Activated CD4-positive, CD25-positive, alpha-beta regulatory T cell (primary cell): ENCODE measurements at regions not wholly inside any gene's neighbourhood (a gene's known extent, or its start where the extent isn't known, plus 50 kb on each side); places are given as distances from the start of the nearest gene placed in this dataset.

ENCODE experiments used
- DNase-seq, 4 experiments: peaks; one replicate each; lab custom pipeline; 2025; lab: John Stamatoyannopoulos, UW

DNA sequence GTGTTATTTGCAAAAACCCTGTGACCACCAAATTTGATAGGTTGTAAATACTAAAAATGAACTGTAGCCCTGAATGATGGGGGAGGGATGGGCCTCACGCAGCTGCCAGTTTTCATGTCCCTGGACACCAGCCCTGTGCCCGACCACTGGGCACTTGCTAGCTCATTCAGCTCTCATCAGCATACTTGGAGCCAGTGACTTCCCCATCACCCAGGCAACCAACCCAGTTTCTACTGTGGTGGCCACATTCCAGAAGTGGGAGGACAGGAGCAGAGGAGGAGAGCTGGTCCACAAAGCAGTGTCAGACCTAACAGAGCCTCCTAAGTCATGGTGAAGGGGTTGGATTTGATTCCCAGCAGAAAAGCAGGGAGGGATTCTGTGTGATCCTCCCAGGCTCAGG lies 128.2 kb downstream of the CPEB2 start:
- no peak for DNase-seq

DNA sequence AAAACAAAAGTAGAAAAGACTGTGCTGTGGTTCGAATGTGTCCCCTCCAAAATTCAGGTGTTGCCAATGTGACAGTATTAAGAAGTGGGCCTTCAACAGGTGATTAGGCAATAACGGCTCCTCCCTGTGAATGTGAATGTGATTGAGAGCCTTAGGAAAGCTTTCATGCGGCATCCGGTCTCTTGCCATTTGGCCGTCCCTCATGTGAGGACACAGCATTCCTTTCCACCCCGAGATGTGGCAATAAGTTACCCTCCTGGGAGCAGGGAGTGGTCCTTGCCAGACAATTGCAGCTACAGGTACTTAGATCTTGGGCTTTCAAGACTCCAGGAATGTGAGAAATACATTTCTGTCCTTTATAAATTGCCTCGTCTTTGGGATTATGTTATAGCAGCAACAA lies 129.3 kb downstream of the CPEB2 start:
- no peak for DNase-seq

DNA sequence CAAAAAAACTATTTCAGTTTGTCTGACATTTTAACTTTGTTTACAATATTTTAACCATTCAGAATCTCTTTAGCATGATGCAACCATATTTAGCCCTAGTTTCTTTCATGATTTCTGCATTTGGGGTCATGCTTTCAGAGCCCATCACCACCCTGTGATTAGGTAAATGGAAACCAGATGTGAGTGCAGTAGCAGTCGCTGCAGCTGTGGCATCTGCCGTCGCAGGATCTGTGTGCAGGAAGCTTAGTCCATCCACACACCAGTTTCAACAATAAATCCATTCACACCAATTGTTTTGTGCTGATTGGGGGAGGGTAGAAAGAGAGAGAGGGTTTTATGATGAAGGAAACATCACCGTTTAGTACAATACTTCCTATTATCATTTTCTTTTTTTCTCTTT lies 130.5 kb downstream of the CPEB2 start:
- DNase-seq, result no peak

DNA sequence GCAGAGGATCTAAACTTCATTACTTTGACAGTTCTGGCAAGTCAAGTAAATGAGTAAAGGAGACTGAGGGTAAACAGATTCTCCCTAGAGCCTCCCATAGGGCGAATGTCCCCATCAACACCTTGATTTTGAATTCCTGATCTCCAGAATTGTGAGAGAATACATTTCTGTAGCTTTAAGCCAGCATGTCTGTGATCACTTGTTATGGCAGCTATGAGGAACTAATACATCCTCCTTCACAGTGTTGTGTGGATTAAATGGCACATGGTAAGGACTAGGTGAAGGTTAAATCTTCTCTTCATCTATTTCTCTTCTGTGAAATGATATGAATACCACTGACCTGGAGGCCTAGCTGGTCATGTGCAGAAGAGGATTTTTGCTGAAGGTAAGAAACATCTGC lies 137.3 kb downstream of the CPEB2 start:
- DNase-seq, result no peak

DNA sequence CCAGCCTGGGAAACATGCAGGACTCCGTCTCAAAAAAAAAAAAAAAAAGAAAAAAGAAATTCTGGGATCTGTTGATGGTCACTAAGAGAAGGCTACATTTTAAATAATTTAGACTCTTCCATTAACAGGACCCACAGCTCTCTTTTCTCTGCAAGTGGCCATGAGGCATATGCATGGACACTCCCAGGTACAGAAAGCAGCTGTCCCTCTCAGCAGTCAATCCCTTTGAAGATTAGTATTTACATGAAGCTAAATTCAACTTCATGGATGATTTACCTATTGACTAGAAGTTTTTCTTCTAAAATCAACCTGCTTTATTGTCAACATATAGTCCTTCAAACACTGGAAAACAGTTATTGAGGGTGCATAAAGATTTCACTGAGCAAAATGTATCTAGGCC lies 139.9 kb downstream of the CPEB2 start:
- no peak for DNase-seq

DNA sequence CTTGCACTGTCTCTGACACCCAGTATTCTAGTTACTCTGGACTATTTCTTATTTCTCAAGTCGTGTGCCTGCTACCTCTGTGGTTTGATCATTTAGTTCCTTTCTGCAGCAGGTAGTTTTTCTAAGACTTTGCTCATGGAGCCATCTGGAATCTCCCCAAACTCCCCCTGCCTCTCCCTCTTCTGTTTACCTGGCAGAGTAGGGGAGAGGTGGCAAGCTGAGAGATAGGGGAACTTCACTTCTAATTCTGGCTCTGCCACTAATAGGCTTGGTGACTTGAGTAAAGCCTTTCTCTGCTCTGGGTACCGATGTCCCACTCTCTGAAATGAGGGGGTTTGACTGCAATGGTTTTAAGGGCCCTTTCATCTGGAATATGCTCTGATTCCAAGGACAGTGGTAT lies 141.3 kb downstream of the CPEB2 start:
- DNase-seq, result no peak

DNA sequence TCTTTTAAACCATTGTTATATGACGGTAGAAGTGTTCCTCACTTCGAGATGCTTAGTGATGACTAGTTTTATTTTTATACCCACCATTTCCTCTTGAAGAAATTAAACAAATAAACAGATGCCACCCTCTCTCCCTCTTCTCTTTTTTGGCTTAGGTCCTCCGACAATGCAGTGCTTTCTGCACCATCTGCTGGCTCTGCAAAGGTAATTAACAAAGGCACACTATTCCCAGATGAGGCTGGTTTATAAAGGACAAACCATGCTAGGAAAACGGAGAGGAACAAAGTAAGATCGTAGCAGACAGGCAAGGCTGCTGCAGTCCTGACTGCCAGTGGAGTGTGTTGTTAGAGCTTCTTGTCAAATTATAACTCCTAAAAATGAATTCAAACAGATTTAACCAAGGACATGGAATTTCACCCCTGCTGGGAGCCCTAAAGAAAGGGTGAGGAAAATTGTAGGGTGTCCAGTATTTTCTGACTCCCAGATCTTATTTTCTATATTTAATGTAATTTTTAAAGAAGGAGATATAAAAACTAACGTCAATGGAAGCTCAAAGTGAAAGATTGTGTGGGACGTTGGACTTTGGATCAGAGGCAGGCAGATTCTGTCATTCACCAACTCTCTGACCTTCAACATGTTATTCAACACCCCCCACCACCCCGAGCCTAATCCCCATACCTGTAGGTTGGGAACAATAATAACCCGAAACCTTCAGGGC lies 142.1 kb downstream of the CPEB2 start:
- no peak for DNase-seq

DNA sequence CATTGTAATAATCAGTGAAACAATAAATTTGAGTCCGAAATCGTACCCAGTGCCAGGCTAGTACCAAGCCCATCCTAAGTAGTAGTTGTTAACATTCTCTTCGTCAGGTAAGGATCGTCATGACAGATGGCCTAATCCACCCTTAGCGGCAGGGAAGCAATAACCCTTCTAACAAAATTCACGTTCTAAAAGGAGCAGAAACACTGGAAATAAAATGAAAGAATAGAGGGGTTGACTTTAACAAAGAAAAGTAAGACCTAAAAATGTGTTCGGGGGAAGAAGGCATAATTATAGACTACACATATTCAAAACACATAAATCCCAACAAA lies 142.7 kb downstream of the CPEB2 start:
- no peak for DNase-seq

DNA sequence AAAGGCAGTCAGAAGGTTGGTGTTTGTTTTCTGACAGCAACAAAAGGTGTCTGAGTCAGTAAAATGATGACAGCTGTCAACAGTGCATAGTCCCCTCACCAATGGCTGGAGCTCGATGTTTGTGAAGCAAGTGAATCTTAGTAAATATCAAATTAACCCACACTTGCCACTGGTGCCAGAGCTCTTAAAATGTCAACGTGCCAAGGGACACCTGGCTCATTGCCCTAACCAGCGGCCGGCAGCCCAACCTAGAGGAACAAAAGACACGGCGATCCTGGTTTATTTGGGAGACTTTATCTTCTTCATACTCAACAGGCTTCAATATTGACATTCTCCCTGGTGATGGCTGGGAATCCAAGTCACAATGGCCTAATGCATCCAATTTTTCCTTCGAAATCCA lies 143.4 kb downstream of the CPEB2 start:
- DNase-seq, result no peak

DNA sequence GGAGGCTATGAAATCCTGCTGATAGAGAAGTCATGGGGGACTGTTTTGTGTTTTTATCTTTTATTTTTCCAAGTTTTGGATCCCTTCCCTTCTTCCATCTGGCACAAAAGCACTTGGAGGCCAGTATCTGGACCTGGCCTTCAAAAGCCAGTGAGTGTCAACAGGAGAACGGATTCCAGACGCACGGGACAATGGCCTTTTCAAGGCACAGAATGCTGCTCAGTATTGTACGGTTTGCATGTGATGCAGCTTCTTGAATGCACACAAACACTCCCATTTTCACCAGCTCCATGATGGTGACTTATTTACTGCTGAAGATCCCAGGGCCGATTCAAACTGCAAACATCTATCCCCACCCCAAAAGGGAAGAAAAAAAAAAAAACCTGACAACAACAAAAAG lies 145.4 kb downstream of the CPEB2 start:
- DNase-seq, result no peak

DNA sequence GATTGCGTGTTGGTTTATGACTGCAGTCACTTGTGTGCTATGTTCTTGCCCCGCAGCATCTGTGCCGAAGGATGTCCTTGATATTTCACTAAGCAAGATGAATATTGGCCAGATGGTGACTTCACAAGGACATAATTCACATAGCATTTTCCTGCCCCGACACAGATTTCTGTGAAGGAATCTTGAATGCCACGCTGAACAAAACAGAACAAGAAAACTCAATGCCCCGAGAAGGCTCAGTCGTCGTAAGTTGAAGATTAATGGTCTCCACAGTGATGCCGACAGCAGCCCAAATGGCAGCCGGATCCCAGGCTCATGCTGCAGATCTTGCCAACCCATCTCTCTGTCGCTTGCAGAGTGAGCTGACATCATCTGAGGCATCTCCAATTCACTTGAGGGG lies 145.9 kb downstream of the CPEB2 start:
- DNase-seq, result no peak

DNA sequence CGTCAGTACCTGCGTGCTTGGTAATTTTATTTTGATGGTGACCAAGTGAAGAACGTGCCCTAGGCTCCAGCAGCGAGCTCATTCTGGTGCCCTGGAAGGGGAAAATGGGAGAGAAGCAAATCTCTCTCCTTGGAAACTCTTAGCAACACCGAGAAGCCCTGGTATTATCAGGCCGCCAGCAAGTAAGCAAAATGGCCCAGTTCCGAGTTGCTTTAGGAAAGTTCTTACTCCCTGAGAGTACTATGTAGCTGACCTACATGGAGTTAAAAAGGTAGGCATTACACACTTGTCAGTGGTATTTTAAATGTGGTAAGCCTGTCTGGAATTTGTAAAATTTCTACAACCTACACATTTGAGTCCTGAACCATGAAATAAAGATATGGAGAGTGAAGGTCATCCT lies 146.4 kb downstream of the CPEB2 start:
- no peak for DNase-seq

DNA sequence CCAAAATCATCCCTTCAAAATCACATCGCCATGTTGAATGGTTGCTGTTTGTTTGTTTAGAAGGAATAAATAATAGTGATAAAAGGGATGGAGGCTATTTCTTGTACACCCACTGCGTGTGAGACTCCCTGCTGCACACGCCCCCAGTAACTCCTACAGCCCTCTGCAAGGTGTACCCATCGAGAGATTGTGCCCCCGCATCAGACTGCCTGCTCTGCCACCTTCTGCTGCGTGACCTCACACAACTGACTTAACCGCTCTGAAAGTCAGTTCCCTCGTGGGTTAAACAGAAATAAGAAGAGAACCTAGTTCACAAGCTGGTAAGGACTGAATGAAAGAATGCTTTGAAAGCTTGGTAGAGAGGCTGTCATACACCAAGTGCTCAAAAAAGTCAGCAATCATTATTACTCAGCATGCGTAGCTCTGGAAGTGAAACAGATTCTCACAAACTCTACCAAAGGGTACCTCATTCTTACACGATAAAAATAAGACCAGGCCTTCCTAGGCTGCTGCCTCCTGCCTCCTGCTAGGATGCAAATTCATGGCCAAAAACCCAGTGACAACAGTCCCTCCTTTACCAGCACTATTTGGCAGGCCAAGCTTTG lies 147.1 kb downstream of the CPEB2 start:
- no peak for DNase-seq

DNA sequence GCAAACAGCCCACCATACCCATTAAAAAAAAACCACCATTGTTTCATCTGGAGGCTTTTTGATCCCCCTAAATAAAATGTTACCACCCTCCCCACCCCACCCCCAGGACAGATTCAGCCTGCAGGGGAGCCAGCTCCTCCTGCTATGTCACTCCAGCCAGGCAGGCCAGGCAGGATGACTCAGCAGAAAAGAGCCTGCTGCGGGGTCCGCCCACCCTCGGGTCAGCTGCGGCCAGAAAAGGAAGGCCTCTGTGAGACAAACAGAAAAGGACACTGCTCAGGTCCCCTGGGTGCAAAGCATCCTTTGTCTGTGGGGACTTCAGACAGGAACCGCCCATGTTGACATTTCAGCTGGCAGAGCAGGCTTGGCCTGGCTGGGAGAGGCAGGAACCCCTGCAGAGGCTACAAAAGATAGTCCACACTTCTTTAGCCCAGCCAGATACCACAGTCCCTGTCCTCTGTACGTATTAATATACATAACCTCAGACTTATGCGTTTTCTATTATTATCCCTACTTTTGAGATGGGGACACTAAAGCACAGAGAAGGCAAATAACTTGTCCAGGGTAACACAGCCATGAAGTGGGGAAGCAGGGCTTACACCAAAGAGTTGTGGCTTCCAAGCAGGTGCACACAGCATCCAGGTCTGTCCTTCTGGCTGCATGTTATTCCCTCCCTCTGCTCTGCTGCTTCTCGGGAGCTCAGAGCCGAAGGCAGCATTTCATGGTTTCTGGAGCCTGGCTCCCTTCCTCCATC lies 147.7 kb downstream of the CPEB2 start:
- no peak for DNase-seq

DNA sequence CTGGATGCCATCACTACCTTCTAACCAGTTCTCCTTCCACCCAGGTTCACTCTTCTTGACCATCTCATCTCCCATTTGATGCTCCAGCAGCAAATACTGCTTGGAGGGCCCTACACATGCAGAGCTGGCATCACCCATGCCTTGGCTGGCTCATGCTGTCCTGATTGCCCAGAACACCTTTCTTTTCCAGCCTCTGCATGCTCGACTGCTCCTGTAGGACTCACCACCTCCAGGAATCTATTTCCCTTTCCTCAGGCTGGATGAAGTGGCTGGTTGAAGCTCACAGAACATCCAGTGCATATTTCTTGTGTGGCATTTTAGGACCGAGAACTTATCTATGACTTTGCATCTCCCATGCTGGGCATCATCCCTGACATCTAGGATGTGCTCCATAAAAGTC lies 148.3 kb downstream of the CPEB2 start:
- DNase-seq, result no peak

DNA sequence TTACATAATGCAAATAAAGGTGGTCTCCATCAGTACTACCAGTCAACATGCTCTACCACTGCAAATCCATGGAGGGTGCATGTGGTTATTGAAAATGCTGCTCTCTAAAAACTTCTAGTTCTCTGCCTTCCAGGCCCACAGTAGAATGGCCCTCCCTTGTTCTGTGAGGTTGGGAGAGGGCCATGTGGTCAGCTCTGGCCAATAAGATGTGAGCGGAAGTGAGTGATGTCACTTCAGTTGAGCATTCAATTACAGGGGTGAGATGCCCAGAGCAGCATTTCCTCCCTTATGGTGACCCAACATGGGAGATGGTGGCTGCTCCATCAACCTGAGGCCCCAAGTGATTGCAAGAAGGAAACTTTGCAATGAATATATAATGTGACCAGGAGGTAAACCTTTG lies 148.8 kb downstream of the CPEB2 start:
- DNase-seq, result no peak

DNA sequence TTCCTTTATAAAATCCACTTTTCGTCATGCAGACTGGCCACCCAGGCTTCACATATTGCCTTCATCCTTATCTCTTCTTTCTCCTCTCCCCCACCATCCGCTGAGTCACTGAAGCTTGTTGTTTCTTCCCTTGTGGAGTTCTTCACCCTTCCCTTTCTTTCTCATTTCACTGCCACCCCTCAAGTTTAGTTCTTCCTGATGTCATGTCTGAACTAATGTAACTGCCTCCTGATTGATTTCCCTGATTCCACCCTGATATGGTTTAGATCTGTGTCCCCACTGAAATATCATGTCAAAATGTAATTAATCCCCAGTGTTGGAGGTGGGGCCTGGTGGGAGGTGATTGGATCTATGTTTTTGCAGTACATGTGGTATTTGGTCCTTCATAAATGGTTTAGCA lies 151.4 kb downstream of the CPEB2 start:
- DNase-seq, result no peak

DNA sequence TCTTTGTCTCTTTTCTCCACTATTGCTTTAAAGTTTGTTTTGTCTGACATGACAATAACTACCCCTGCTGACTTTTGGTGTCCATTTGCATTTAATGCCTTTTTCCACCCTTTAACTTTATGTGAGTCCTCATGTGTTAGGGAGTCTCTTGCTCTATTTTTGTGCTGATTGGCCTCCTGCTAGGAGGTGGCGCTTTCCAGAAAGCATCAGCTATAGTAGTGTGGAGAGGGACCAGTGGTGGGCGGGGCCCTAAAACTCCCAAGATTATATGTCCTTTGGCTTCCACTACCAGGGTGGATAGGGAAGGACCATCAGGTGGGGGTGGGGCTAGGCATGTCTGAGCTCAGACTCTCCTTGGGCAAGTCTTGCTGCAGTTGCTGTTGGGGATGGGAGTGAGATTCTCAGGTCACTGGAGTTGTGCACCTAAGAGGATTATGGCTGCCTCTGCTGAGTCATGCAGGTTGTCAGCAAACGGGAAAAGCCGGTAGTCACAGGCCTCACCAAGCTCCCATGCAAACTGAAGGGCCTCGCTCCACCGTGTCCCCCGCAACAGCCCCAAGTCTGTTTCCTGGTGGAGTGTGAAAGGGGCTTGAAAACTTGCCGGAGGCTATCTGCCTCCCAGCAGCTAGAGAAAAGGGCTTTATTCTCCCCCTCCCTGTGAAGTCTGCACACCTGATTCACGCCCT lies 156.3 kb downstream of the CPEB2 start:
- DNase-seq, result no peak

DNA sequence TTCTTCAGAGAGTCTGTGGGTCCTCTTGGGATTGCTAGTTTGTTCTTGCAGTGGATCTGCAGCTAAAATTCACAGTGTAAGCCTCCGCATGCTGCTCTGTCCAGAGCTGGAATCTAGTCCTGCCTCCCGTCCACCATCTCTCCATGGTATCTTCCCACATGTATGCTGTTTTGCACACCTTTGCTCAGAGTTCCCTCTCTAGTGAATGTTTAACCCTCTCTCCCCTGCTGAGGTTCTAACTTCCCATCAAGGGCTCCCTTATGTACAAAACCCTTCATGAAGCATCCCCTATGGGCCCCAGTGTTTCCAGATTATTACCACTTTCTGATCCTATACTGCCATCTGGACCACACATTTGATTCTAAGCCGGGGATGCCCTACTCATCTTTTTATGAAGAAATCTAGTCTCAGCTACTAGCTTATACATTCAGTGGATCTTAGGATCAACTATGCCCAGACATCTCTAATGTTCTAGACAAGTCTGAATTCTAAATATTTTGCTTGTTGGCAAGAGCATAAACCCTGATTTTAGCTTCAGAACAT lies 157.3 kb downstream of the CPEB2 start:
- no peak for DNase-seq

DNA sequence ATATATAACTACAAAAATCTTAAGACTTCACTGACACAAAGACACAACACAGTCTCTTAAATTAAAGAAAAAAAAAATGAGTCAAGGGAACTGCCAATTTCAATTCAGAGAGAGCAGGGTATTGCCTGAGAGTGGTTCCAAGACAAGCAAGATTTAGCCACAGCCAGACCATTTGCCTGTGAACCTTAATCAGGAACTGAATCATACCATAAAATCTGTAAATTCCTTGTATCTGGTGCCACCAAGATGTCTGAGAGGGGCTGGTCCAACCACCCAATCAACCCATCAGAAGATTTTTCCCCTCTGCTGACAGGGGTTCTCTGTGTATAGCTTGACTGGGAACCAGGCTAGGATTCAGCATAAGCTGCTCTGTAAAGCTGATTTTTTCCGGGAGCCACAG lies 159.2 kb downstream of the CPEB2 start:
- DNase-seq, result no peak

DNA sequence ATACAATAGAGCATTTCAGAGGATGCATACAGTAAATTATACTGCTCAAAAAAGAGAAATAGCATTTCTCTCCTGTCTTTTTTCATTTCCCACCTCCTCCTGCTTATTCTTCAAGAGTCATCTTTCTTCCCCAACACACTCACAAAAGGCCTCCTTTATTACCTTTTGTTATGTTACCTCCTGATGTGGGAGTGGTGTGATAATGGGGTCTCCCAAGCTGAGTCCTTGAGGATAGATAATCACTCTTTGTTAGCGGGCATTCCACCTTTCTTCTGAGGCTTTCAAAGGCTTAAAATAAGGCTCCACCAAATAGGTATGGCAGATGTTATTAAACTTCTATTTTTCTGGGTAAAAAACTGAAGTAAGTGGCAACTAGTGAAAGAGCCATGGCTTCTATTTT lies 159.8 kb downstream of the CPEB2 start:
- DNase-seq, result no peak

DNA sequence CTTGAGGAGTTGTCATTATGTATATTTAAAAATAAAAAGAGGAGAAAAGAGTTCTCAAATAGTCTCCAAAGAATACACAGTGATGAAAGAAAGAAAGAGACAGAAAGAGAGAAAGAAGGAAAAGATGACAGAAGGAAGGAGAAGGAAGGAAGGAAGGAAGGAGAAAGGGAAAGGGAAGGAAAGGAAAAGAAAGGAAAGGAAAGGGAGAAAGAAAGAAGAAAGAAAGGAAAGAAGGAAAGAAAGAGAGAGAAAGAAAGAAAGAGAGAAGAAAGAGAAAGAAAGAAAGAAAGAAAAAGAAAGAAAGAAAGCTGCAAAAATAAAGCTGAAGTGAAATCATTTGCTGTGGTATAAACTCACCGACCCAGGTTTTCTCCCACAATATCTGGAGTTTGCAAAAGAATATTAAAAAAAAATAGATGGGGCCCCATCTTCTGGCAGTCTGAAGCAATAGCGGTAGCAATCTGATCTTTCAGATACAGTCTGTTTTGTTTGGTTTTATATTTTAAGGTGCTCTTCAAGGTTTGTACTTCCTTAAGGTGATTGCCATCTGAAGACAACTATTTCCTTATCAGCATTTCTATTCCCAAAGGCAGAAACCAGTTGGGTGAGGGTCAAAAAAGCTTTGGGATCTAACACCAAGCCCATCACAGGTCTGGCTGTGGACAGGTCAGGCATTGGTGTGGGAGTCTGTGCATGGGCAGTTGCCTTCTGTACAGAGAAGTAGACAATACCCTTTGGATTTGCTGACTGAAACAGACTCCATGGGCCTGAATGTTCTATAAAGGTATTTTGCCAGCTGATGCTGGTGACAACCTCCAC lies 160.4 kb downstream of the CPEB2 start:
- no peak for DNase-seq
